ENCODE measurements at regions not wholly inside any gene's neighbourhood (a gene's known extent, or its start where the extent isn't known, plus 50 kb on each side); places are given as distances from the start of the nearest gene placed in this dataset.
"Not testable (repeated sequence)": the region's sequence is repeated elsewhere in the genome, so short reads cannot be mapped to it uniquely, and the experiment has no call there.

DNA sequence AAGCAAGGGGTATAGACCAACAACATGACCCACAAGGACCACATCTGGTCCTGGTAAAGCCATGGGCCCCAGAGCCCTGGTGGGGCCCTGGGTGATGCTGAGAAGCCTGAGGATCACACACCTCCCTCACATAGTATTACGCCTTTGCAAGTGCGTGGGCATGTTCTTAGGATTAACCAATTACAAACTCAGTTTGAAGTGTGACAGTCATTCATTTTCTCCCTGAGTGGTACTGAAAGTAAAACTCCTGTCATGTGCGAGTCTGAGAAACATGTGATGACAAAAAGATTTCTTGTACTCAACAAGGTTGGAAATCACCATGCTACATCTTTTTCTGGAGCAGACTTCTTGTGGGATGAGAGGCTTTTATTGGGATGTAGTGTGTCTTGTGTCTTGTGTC is 315.3 kb upstream of the DUSP10 start:
- Histone ChIP-seq H3K27me3 (ENCODE audit: control insufficient read depth, insufficient read depth, low read length) (no peaks in the 10 kb centered on the region), H3K27ac (ENCODE audit: low read length) (no peak overlapping the region), H3K9ac (ENCODE audit: low read length) (no peak overlapping the region), H3K4me1 (ENCODE audit: control insufficient read depth, low read depth, low read length) (no peaks in the 10 kb centered on the region), H3K36me3 (ENCODE audit: control insufficient read depth, low read depth, low read length) (no peaks in the 10 kb centered on the region), H3K9me3 (ENCODE audit: control insufficient read depth, low read depth, low read length) (no peaks in the 10 kb centered on the region), H3K4me3 (ENCODE audit: low read length) (no peak overlapping the region)

DNA sequence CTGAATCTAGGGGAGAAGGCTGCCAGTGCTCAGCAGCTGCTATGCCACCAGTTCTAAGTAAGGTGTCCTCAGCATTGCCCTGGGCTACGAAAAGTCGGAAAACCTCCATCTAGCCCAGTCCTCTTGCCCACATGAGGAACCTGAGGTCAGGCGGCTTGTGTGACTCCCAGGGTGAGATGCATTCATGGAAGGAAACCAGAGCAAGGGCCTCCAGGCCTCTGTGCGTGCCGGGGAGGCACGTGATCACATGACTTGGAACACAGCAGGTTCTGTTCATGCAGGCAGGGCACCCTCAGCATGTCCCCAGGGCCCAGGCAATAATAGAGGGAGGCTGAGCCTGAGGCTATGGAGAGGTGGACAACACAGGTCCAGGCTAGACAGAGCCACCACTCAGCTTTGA is 312.5 kb upstream of the DUSP10 start:
- Histone ChIP-seq H3K4me3 (ENCODE audit: low read length) (no peak overlapping the region), H3K36me3 (ENCODE audit: control insufficient read depth, low read depth, low read length) (no peaks in the 10 kb centered on the region), H3K27ac (ENCODE audit: low read length) (no peak overlapping the region), H3K9ac (ENCODE audit: low read length) (no peak overlapping the region), H3K9me3 (ENCODE audit: control insufficient read depth, low read depth, low read length) (no peaks in the 10 kb centered on the region), H3K4me1 (ENCODE audit: control insufficient read depth, low read depth, low read length) (no peaks in the 10 kb centered on the region), H3K27me3 (ENCODE audit: control insufficient read depth, insufficient read depth, low read length) (no peaks in the 10 kb centered on the region)

DNA sequence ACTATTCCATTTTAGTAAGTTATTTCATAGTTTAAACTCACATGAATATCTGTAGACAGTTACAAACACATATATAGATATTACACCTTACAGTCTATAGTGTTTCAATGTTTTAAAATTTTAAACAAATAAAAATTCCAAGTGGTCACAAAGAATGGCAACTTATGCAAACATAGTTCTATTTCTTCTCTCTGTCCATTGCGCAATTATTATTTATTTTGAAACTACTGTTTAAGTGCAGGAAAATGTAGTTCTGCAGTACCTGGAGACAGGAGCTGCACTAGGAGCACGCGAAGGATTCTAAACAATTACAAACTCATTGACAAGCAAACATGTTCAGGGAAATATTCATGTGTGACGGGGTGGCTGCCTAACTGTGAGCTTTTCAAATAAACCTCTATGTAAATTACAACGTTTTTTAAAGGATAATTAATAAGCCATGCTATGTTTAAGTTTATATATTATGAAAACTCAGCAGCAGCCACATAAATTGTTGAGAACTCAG is 312.0 kb upstream of the DUSP10 start:
- no peaks in the 10 kb centered on the region for H3K4me1 ChIP-seq (ENCODE audit: control insufficient read depth, low read depth, low read length)
- H3K9me3 ChIP-seq (ENCODE audit: control insufficient read depth, low read depth, low read length): no peaks in the 10 kb centered on the region
- H3K4me3 ChIP-seq (ENCODE audit: low read length): no peak overlapping the region
- no peaks in the 10 kb centered on the region for H3K27me3 ChIP-seq (ENCODE audit: control insufficient read depth, insufficient read depth, low read length)
- no peaks in the 10 kb centered on the region for H3K36me3 ChIP-seq (ENCODE audit: control insufficient read depth, low read depth, low read length)
- no peak overlapping the region for H3K27ac ChIP-seq (ENCODE audit: low read length)
- H3K9ac ChIP-seq (ENCODE audit: low read length): no peak overlapping the region

DNA sequence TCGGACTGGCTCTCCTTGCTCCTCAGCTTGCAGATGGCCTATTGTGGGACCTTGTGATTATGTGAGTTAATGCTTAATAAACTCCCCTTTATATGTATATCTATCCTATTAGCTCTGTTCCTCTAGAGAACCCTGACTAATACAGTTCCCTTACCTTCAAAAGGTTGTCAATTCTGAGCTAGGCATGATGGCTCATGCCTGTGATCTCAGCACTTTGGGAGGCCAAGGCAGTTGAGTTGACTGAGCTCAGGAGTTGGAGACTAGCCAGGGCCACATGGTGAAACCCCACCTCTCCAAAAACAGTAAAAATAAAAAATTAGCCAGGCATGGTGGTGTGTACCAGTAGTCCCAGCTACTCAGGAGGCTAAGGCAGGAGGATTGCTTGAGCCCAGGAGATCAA is 309.4 kb upstream of the DUSP10 start:
- not testable (repeated sequence) for H3K36me3 ChIP-seq (ENCODE audit: control insufficient read depth, low read depth, low read length); H3K4me1 ChIP-seq (ENCODE audit: control insufficient read depth, low read depth, low read length); H3K9me3 ChIP-seq (ENCODE audit: control insufficient read depth, low read depth, low read length); H3K9ac ChIP-seq (ENCODE audit: low read length); H3K4me3 ChIP-seq (ENCODE audit: low read length); H3K27ac ChIP-seq (ENCODE audit: low read length); H3K27me3 ChIP-seq (ENCODE audit: control insufficient read depth, insufficient read depth, low read length)

DNA sequence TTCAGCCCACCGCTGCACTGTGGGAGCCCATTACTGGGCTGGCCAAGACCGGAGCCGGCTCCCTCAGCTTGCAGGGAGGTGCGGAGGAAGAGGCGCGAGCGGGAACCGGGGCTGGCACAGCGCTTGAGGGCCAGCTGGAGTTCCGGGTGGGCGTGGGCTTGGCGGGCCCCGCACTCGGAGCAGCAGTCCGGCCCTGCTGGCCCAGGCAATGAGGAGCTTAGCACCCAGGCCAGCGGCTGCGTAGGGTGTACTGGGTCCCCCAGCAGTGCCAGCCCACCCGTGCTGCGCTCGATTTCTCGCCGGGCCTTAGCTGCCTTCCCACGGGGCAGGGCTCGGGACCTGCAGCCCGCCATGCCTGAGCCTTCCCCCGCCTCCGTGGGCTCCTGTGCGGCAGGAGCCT is 307.8 kb upstream of the DUSP10 start:
- not testable (repeated sequence) for H3K9ac ChIP-seq (ENCODE audit: low read length); H3K36me3 ChIP-seq (ENCODE audit: control insufficient read depth, low read depth, low read length); H3K9me3 ChIP-seq (ENCODE audit: control insufficient read depth, low read depth, low read length); H3K4me1 ChIP-seq (ENCODE audit: control insufficient read depth, low read depth, low read length); H3K27ac ChIP-seq (ENCODE audit: low read length); H3K4me3 ChIP-seq (ENCODE audit: low read length); H3K27me3 ChIP-seq (ENCODE audit: control insufficient read depth, insufficient read depth, low read length)

DNA sequence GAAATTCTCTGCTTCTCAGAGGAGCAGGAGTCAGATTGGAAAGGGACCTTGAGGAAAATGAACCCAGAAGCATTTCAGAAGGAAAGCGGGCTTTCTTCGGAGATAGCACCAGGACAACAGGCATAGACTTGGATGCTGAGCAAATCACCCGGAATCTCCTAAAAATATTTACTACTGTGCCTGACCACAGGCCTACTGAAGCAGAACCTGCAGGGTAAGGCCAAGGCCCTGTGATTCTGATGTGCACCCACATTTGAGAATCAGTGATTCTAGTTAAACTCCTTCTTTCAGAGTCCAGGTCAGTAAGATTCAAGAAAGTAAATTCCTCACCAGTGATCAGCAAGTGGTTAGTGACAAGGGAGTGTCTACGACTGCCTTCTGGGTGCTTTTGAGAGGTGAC is 307.3 kb upstream of the DUSP10 start:
- no peaks in the 10 kb centered on the region for H3K36me3 ChIP-seq (ENCODE audit: control insufficient read depth, low read depth, low read length)
- H3K27me3 ChIP-seq (ENCODE audit: control insufficient read depth, insufficient read depth, low read length): no peaks in the 10 kb centered on the region
- H3K4me1 ChIP-seq (ENCODE audit: control insufficient read depth, low read depth, low read length): no peaks in the 10 kb centered on the region
- no peak overlapping the region for H3K4me3 ChIP-seq (ENCODE audit: low read length)
- no peak overlapping the region for H3K27ac ChIP-seq (ENCODE audit: low read length)
- H3K9ac ChIP-seq (ENCODE audit: low read length): no peak overlapping the region
- H3K9me3 ChIP-seq (ENCODE audit: control insufficient read depth, low read depth, low read length): no peaks in the 10 kb centered on the region

DNA sequence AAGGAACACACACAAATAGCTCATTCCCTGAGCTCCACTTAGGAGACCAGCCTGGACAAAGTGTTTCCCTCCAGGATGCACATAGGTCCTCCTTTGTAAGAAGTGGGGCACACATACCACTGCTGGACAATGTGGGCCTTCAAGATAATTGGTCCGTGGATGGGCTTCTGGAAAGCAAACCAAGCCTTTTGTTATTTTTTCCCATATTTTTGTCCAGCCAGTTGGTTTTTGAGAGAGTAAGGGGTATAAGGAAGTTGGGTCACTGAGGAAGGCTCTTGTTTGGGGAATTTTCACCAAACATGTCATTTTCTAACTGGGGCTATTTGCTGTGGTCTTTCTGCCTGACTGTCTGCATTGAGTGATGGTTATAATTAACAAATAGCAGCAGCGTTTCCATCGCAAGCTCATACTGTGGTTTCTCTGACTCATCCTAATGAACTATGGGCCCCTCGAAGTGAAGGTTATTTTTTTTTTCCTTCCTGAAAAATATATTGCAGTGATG is 306.3 kb upstream of the DUSP10 start:
- no peak overlapping the region for H3K4me3 ChIP-seq (ENCODE audit: low read length)
- no peaks in the 10 kb centered on the region for H3K9me3 ChIP-seq (ENCODE audit: control insufficient read depth, low read depth, low read length)
- H3K4me1 ChIP-seq (ENCODE audit: control insufficient read depth, low read depth, low read length): no peaks in the 10 kb centered on the region
- H3K9ac ChIP-seq (ENCODE audit: low read length): no peak overlapping the region
- H3K36me3 ChIP-seq (ENCODE audit: control insufficient read depth, low read depth, low read length): no peaks in the 10 kb centered on the region
- H3K27me3 ChIP-seq (ENCODE audit: control insufficient read depth, insufficient read depth, low read length): no peaks in the 10 kb centered on the region
- no peak overlapping the region for H3K27ac ChIP-seq (ENCODE audit: low read length)

DNA sequence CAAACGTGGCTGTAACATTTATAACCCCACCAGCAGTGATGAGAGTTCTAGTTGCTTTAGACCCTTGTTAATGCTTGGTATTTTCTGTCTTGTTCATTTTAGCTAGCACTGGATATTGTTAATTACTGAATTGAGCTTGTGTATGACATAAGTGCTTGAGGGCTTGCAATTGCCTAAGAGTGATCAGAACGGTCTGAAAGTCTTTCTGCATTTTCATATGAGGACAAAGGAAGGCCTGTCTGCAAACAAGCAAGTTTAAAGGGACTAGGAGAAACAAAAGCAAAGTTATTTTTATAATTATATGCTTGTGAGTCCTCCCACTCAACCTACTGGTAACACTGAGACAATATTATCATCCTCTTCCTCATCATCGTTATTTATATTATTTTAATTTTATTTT is 305.5 kb upstream of the DUSP10 start:
- no peaks in the 10 kb centered on the region for H3K9me3 ChIP-seq (ENCODE audit: control insufficient read depth, low read depth, low read length)
- no peak overlapping the region for H3K9ac ChIP-seq (ENCODE audit: low read length)
- H3K27ac ChIP-seq (ENCODE audit: low read length): no peak overlapping the region
- no peaks in the 10 kb centered on the region for H3K4me1 ChIP-seq (ENCODE audit: control insufficient read depth, low read depth, low read length)
- H3K27me3 ChIP-seq (ENCODE audit: control insufficient read depth, insufficient read depth, low read length): no peaks in the 10 kb centered on the region
- no peak overlapping the region for H3K4me3 ChIP-seq (ENCODE audit: low read length)
- no peaks in the 10 kb centered on the region for H3K36me3 ChIP-seq (ENCODE audit: control insufficient read depth, low read depth, low read length)

DNA sequence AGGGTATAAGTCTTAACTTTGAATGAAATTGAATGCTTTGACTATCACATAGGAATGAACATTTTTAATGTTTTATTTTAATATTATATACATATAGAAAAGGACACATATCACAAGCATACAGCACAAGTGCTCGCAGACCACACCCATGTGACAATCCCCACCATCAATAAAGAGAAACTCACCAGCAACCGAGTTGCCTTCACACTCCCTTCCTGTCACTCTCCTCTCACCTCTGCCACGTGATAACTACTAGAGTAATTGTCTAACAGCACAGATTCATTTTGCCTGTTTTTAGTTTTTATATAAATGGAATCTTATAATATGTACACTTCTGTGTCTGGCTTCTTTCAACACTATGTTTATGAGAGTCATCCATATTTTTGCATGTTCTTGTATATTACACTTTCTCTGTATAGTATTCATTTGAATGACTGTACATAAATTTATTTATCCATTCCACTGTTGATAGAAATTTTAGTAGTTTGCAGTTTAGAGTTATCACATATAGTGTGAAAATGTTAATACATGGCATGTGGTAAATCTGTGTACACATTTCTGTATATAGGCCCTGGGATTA is 304.9 kb upstream of the DUSP10 start:
- H3K36me3 ChIP-seq (ENCODE audit: control insufficient read depth, low read depth, low read length): no peaks in the 10 kb centered on the region
- no peak overlapping the region for H3K27ac ChIP-seq (ENCODE audit: low read length)
- no peak overlapping the region for H3K4me3 ChIP-seq (ENCODE audit: low read length)
- no peak overlapping the region for H3K9ac ChIP-seq (ENCODE audit: low read length)
- no peaks in the 10 kb centered on the region for H3K4me1 ChIP-seq (ENCODE audit: control insufficient read depth, low read depth, low read length)
- H3K27me3 ChIP-seq (ENCODE audit: control insufficient read depth, insufficient read depth, low read length): no peaks in the 10 kb centered on the region
- H3K9me3 ChIP-seq (ENCODE audit: control insufficient read depth, low read depth, low read length): no peaks in the 10 kb centered on the region

DNA sequence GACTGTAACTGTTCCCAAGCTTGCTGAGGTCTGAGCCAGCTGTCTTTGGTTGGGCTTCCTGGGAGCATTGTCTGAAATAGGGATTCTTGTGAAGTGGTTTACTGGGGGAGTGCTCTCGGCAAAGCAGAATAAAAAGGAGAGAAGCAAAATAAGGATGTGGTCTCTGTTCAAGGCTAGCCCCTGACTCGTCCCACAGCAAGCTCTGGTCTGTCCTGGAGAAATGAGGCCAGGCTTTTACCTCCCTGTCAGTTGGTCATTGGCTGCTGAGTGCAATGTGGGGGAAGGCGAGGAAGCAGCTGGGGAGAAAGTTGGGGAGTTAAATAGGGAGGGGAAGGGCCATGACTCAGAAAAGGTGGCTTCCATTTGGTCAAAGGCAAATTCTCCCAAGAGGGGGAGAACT is 303.9 kb upstream of the DUSP10 start:
- Histone ChIP-seq H3K9me3 (ENCODE audit: control insufficient read depth, low read depth, low read length) (no peaks in the 10 kb centered on the region), H3K4me3 (ENCODE audit: low read length) (no peak overlapping the region), H3K27ac (ENCODE audit: low read length) (no peak overlapping the region), H3K36me3 (ENCODE audit: control insufficient read depth, low read depth, low read length) (no peaks in the 10 kb centered on the region), H3K4me1 (ENCODE audit: control insufficient read depth, low read depth, low read length) (no peaks in the 10 kb centered on the region), H3K27me3 (ENCODE audit: control insufficient read depth, insufficient read depth, low read length) (no peaks in the 10 kb centered on the region), H3K9ac (ENCODE audit: low read length) (no peak overlapping the region)

DNA sequence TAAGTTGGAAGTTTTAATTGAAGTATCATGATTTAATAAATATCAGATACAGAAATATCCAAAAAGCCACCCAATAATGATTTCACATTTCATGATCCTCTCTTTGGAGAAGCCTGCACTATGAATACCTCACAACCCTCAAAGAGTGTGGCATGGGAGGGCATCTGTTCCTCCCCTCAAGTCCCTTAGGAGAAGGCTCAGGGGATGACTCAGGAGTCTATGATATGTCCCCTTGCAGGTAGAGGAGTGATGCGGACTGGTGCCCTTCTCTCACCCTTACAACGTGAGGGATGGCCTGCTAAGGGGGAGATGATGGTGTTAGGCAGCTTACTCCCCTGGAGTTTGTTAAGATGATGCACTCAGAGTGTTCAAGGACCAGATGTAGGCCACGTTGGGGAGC is 303.3 kb upstream of the DUSP10 start:
- Histone ChIP-seq H3K27me3 (ENCODE audit: control insufficient read depth, insufficient read depth, low read length) (no peaks in the 10 kb centered on the region), H3K36me3 (ENCODE audit: control insufficient read depth, low read depth, low read length) (no peaks in the 10 kb centered on the region), H3K4me1 (ENCODE audit: control insufficient read depth, low read depth, low read length) (no peaks in the 10 kb centered on the region), H3K27ac (ENCODE audit: low read length) (no peak overlapping the region), H3K4me3 (ENCODE audit: low read length) (no peak overlapping the region), H3K9me3 (ENCODE audit: control insufficient read depth, low read depth, low read length) (no peaks in the 10 kb centered on the region), H3K9ac (ENCODE audit: low read length) (no peak overlapping the region)

DNA sequence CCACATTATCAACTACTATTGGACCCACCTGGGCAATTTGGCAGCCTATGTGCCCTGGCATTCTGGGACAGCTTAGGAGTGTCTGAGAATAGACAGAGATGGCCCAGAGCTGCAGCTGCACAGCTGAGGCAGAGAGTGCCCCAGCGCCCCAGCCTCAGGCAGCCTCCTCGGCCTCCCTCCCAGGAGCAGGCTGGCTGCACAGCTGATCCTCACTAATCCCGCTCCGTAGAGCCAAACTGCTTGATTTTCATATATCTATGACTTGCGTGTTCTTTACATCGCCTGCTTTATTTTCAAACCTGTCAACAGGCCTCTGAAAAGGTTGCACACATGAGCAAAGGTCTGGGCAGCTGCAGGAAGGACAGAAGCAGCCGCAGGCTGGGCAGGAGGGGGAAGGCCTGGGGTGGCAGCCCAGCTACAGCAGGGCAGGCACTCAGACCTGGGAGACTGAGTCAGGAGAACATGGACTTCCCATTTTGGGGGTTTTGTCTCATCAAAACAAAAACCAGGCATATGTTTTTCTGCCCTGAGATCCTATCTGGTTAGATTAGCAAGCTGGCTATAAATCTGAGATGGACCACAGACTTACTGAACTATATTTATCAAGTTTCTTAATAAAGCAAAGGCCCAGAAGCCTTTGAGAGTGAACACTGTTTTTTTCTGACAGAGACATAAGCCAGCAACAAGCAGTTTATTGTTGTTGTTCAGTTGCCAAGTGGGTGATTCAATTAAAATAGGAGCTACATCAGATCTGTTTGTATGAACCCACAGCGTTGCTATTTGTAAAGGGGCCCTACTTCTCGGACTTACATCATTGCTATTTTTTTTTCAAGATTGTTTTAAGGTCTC is 301.8 kb upstream of the DUSP10 start:
- Histone ChIP-seq H3K9ac (ENCODE audit: low read length) (no peak overlapping the region), H3K36me3 (ENCODE audit: control insufficient read depth, low read depth, low read length) (no peaks in the 10 kb centered on the region), H3K27ac (ENCODE audit: low read length) (no peak overlapping the region), H3K27me3 (ENCODE audit: control insufficient read depth, insufficient read depth, low read length) (no peaks in the 10 kb centered on the region), H3K9me3 (ENCODE audit: control insufficient read depth, low read depth, low read length) (no peaks in the 10 kb centered on the region), H3K4me3 (ENCODE audit: low read length) (no peak overlapping the region), H3K4me1 (ENCODE audit: control insufficient read depth, low read depth, low read length) (no peaks in the 10 kb centered on the region)
